GM12878 (cell line): ENCODE measurements at regions not wholly inside any gene's neighbourhood (a gene's known extent, or its start where the extent isn't known, plus 50 kb on each side); places are given as distances from the start of the nearest gene placed in this dataset.

ENCODE experiments used
- ATAC-seq: fragments of 200-7000 bp; cut with Tn5 transposase; 3 replicates; pipeline ENCODE4 v1.9.1; 2020; ENCODE audit warnings: mild to moderate bottlenecking, moderate library complexity
- BruUV-seq: library from RNA; stranded (reverse); fragments of 400-500 nt; replicated peaks from 2 replicates; lab custom pipeline; 2021; lab: Mats Ljungman, UMichigan
- CTCF ChIA-PET: fragments of 300-600 bp; sonication (Branson Sonifier 250); formaldehyde crosslinking; extraction: SDS; loops from one replicate; lab custom pipeline; 2021; ENCODE audit warnings: inconsistent platforms; lab: Yijun Ruan, JAX
- POLR2A ChIA-PET: fragments of 350-600 bp; formaldehyde crosslinking; extraction: SDS; loops from one replicate; lab custom pipeline; 2021; ENCODE audit warnings: inconsistent platforms; lab: Charles Lee
- RAD21 ChIA-PET: fragments of 300-600 bp; sonication (Branson Sonifier 250); formaldehyde crosslinking; loops from one replicate; lab custom pipeline; 2023; ENCODE audit warnings: antibody characterized with exemption; ENCODE audit not compliant: unreplicated experiment; lab: Charles Lee
- SMC1A ChIA-PET: fragments of 300-600 bp; sonication (Branson Sonifier 250); formaldehyde crosslinking; loops from one replicate; lab custom pipeline; 2023; ENCODE audit not compliant: unreplicated experiment, uncharacterized antibody; lab: Charles Lee
- DNase-seq: peaks from one replicate; pipeline ENCODE4 v3.0.0-alpha.2; 2011; ENCODE audit warnings: low read depth, low spot score
- FAIRE-seq: peaks from 3 replicates; lab custom pipeline; 2011; peaks lifted over from hg19 to GRCh38; lab: Jason Lieb, UNC
- H2AFZ ChIP-seq: 2 replicates; pipeline ENCODE4 v1.6.0; 2011; ENCODE audit warnings: low read depth, low read length, control low read depth; ENCODE audit not compliant: control insufficient read depth
- H3K27ac ChIP-seq: 2 replicates; pipeline ENCODE4 v1.5.1; 2011; ENCODE audit warnings: control low read depth; ENCODE audit not compliant: control insufficient read depth, insufficient read depth
- H3K27me3 ChIP-seq, 2 experiments: replicated peaks in 1 of 2; 2 replicates each; pipeline versions ENCODE4 v1.6.0 to v1.6.1; 2011; ENCODE audit warnings: low read length in 1 of 2; ENCODE audit not compliant: control insufficient read depth in 2 of 2, insufficient read depth in 2 of 2
- H3K36me3 ChIP-seq, 2 experiments: 2 replicates each; pipeline ENCODE4 v1.5.1; 2011; ENCODE audit warnings: low read length in 1 of 2; ENCODE audit not compliant: control insufficient read depth in 2 of 2, insufficient read depth in 2 of 2
- H3K4me1 ChIP-seq: 2 replicates; pipeline ENCODE4 v1.6.1; 2011; ENCODE audit warnings: mild to moderate bottlenecking, low read length, moderate library complexity, mixed read lengths; ENCODE audit not compliant: control insufficient read depth, insufficient read depth
- H3K4me2 ChIP-seq: 2 replicates; pipeline ENCODE4 v1.6.0; 2011; ENCODE audit warnings: control low read depth; ENCODE audit not compliant: control insufficient read depth, insufficient read depth
- H3K4me3 ChIP-seq: fragments of 200-600 bp; sonication (generic); 2 replicates; pipeline ENCODE4 v1.5.1; 2016
- H3K79me2 ChIP-seq: 2 replicates; pipeline ENCODE4 v1.6.0; 2011; ENCODE audit warnings: low read length; ENCODE audit not compliant: control insufficient read depth, insufficient read depth
- H3K9ac ChIP-seq: 2 replicates; pipeline ENCODE4 v1.8.0; 2011; ENCODE audit warnings: low read length, control low read depth, mixed read lengths; ENCODE audit not compliant: control insufficient read depth, insufficient read depth
- H3K9me3 ChIP-seq: replicated peaks from 3 replicates; pipeline ENCODE4 v1.5.1; 2011; ENCODE audit warnings: mild to moderate bottlenecking, low read length; ENCODE audit not compliant: control insufficient read depth, insufficient read depth
- H4K20me1 ChIP-seq: 2 replicates; pipeline ENCODE4 v1.6.0; 2011; ENCODE audit not compliant: control insufficient read depth, insufficient read depth
- ATF7 ChIP-seq: fragments of 450-650 bp; IDR thresholded peaks from 2 replicates; pipeline ENCODE4 v1.6.1; 2016; ENCODE audit warnings: low read depth, mild to moderate bottlenecking
- BHLHE40 ChIP-seq, 2 experiments: fragments of 450-650 bp in 1 of 2; IDR thresholded peaks; 2 replicates each; pipeline ENCODE4 v1.6.1; 2011 to 2017; ENCODE audit warnings: low read depth in 2 of 2, borderline replicate concordance in 1 of 2, improper control_type of control experiment in 1 of 2, low read length in 1 of 2, mild to moderate bottlenecking in 1 of 2
- CBX3 ChIP-seq: fragments of 200-600 bp; sonication (generic); IDR thresholded peaks from 2 replicates; pipeline ENCODE4 v1.6.1; 2016; ENCODE audit warnings: low read depth, borderline replicate concordance
- EP300 ChIP-seq, 2 experiments: fragments of 150-350 bp in 1 of 2; IDR thresholded peaks; 2 replicates each; pipeline ENCODE4 v1.6.1; 2011 to 2012; ENCODE audit warnings: low read depth in 2 of 2, low read length in 2 of 2, borderline replicate concordance in 1 of 2, improper control_type of control experiment in 1 of 2, inconsistent platforms in 1 of 2; ENCODE audit not compliant: control insufficient read depth in 1 of 2
- FOS ChIP-seq: IDR thresholded peaks from 3 replicates; pipeline ENCODE4 v1.6.1; 2011; ENCODE audit warnings: borderline replicate concordance; ENCODE audit not compliant: insufficient read length; ENCODE audit errors: extremely low read depth
- HDAC2 ChIP-seq: fragments of 200-600 bp; sonication (generic); IDR thresholded peaks from 2 replicates; pipeline ENCODE4 v1.6.1; 2017
- IKZF1 ChIP-seq: fragments of 450-650 bp; conservative IDR thresholded peaks from 2 replicates; pipeline ENCODE4 v1.6.1; 2017; ENCODE audit warnings: antibody characterized with exemption, mild to moderate bottlenecking
- JUNB ChIP-seq: IDR thresholded peaks from 2 replicates; pipeline ENCODE4 v1.6.1; 2016; ENCODE audit warnings: antibody characterized with exemption, mild to moderate bottlenecking
- NFYB ChIP-seq: IDR thresholded peaks from 2 replicates; pipeline ENCODE4 v1.6.1; 2011; ENCODE audit warnings: low read depth, mild to moderate bottlenecking, low read length, improper control_type of control experiment, moderate library complexity; ENCODE audit not compliant: insufficient read depth
- NR2C2 ChIP-seq: IDR thresholded peaks from 2 replicates; pipeline ENCODE4 v1.6.1; 2011; ENCODE audit warnings: borderline replicate concordance, low read depth; ENCODE audit not compliant: control insufficient read depth, insufficient read length
- RCOR1 ChIP-seq: conservative IDR thresholded peaks from 2 replicates; pipeline ENCODE4 v1.6.1; 2012; ENCODE audit warnings: low read depth, low read length, improper control_type of control experiment
- RELA ChIP-seq: fragments of 450-650 bp; IDR thresholded peaks from 2 replicates; pipeline ENCODE4 v1.8.0; 2014; ENCODE audit warnings: borderline replicate concordance; ENCODE audit not compliant: partially characterized antibody
- RFX5 ChIP-seq: IDR thresholded peaks from 2 replicates; pipeline ENCODE4 v1.6.1; 2011; ENCODE audit warnings: low read depth, low read length, improper control_type of control experiment
- SUPT20H ChIP-seq: IDR thresholded peaks from 2 replicates; pipeline ENCODE4 v1.6.1; 2011; ENCODE audit warnings: low read depth, mild to moderate bottlenecking, low read length, moderate library complexity, borderline replicate concordance; ENCODE audit not compliant: control insufficient read depth
- TAF1 ChIP-seq: IDR thresholded peaks from 2 replicates; pipeline ENCODE4 v1.6.1; 2011; ENCODE audit warnings: mild to moderate bottlenecking, low read depth, low read length, borderline replicate concordance
- TBL1XR1 ChIP-seq: IDR thresholded peaks from 2 replicates; pipeline ENCODE4 v1.6.1; 2012; ENCODE audit warnings: low read depth, low read length, improper control_type of control experiment
- YY1 ChIP-seq: IDR thresholded peaks from 2 replicates; pipeline ENCODE4 v1.6.1; 2011; ENCODE audit warnings: low read depth, mild to moderate bottlenecking, low read length
- ZNF24 ChIP-seq: fragments of 450-650 bp; IDR thresholded peaks from 2 replicates; pipeline ENCODE4 v1.6.1; 2017; ENCODE audit warnings: antibody characterized with exemption, mild to moderate bottlenecking
- WGBS: methylation state at CpG from one replicate; pipeline ENCODE4 v1.1.6; 2016; ENCODE audit warnings: low lambda C conversion rate; ENCODE audit not compliant: insufficient replicate concordance, insufficient coverage; ENCODE audit errors: missing lambda C conversion rate; 5-methylcytosine and 5-hydroxymethylcytosine counted together
- in situ Hi-C: fragments of 300-500 bp; cut with MboI; formaldehyde crosslinking; loops from 9 replicates; pipeline ENCODE4 v1.14.3; 2018; ENCODE audit warnings: mixed read lengths
- intact Hi-C: fragments of 100-400 bp; cut with micrococcal nuclease; formaldehyde crosslinking; loops from one replicate; pipeline ENCODE4 v1.14.2; 2022; ENCODE audit not compliant: unreplicated experiment
- TF ChIP-seq, protein P1 (sequence below): IDR thresholded peaks from 2 replicates; pipeline ENCODE4 v1.6.1; 2011; ENCODE audit warnings: mild to moderate bottlenecking, low read depth, low read length, moderate library complexity; ENCODE audit not compliant: insufficient replicate concordance

DNA sequence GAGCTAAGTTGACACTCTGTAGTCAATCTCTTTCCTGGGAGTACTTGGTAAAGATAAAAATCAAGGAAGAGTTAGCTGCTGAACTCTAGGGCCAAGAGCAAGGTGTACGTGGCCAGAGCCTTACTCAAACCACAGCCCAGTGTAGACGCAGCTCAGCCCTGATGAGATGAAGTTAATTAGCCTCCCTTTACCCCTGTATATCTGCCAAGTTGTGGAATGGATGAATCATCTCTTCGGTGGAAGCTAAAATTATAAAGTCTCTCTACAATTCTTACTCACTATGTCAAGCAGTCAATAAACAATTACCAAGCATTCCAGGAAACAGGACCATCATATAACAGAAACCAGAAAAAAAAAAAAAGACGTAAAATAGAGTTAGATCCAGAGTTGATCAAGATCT, 146.9 kb upstream of the UFM1 start:
- FAIRE-seq (no peak), ATAC-seq (no peak), DNase-seq (no peak)
- in situ Hi-C loops (no loop called here), intact Hi-C loops (no loop called here)
- no peak overlapping the region for H3K4me2 ChIP-seq
- ChIA-PET CTCF (no interaction called here), RAD21 (no interaction called here), POLR2A (no interaction called here), SMC1A (no interaction called here)
- BruUV-seq = no TSS peak
- H4K20me1 ChIP-seq = no peaks in the 10 kb centered on the region
- no peak overlapping the region for H2AFZ ChIP-seq
- no peaks in the 10 kb centered on the region for H3K27me3 ChIP-seq
- H3K27ac ChIP-seq = no peak overlapping the region
- no peak overlapping the region for H3K4me3 ChIP-seq
- 19% methylated on average over 4 of the region's 4 CpGs for WGBS
- no peak overlapping the region for H3K9ac ChIP-seq
- no peaks in the 10 kb centered on the region for H3K36me3 ChIP-seq
- TF ChIP-seq FOS (no peak), CBX3 (no peak), ZNF24 (no peak), TBL1XR1 (no peak), TAF1 (no peak), IKZF1 (no peak), JUNB (no peak)
- H3K79me2 ChIP-seq = no peaks in the 10 kb centered on the region
- no peaks in the 10 kb centered on the region for H3K9me3 ChIP-seq
- H3K4me1 ChIP-seq = no peaks in the 10 kb centered on the region

DNA sequence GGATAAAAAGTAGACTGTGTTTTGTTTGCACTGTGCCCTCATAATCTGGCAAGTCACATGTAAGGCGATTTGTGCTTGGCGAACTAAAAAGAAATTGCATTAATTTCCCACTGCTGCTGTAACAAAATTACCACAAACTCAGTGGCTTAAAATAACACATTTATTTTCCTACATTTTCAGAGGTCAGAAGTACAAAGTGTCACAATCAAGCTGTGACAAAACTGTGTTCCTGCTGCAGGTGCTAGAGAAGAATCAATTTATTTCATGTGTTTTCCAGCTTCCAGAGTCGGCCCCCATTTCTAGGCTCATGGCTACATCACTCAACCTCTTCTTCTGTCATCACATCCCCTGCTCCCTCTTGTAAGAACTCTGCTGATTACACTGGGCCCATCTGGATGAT, 158.6 kb upstream of the UFM1 start:
- Histone ChIP-seq H3K9me3 (no peaks in the 10 kb centered on the region), H3K4me3 (no peak overlapping the region), H4K20me1 (no peaks in the 10 kb centered on the region), H3K4me2 (no peak overlapping the region), H3K27me3 (no peaks in the 10 kb centered on the region), H3K79me2 (no peaks in the 10 kb centered on the region), H3K27ac (no peak overlapping the region), H3K4me1 (no peaks in the 10 kb centered on the region), H2AFZ (no peak overlapping the region), H3K9ac (no peak overlapping the region), H3K36me3 (no peaks in the 10 kb centered on the region)
- CTCF ChIA-PET = no interaction called here
- POLR2A ChIA-PET = no interaction called here
- RAD21 ChIA-PET = no interaction called here
- intact Hi-C loops = no loop called here
- SMC1A ChIA-PET = no interaction called here
- ATAC-seq (no peak), DNase-seq (no peak), FAIRE-seq (no peak)
- in situ Hi-C loops = no loop called here
- 44% methylated on average over 3 of the region's 3 CpGs for WGBS
- BruUV-seq = no TSS peak
- TF ChIP-seq, protein P1, sequence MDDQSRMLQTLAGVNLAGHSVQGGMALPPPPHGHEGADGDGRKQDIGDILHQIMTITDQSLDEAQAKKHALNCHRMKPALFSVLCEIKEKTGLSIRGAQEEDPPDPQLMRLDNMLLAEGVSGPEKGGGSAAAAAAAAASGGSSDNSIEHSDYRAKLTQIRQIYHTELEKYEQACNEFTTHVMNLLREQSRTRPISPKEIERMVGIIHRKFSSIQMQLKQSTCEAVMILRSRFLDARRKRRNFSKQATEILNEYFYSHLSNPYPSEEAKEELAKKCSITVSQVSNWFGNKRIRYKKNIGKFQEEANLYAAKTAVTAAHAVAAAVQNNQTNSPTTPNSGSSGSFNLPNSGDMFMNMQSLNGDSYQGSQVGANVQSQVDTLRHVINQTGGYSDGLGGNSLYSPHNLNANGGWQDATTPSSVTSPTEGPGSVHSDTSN = no peak
- TF ChIP-seq EP300 (IDR thresholded peaks at IDR 0.05; ENCODE audit: borderline replicate concordance in 1 of 2, control insufficient read depth in 1 of 2, low read depth in 2 of 2, low read length in 2 of 2) (no peak), HDAC2 (no peak), RCOR1 (no peak), YY1 (no peak), SUPT20H (no peak), NR2C2 (no peak), RELA (no peak), NFYB (no peak), BHLHE40 (IDR thresholded peaks at IDR 0.05; ENCODE audit: borderline replicate concordance in 1 of 2, low read depth in 2 of 2, low read length in 1 of 2) (no peak), ATF7 (no peak), RFX5 (no peak)
